ENCODE measurements at regions not wholly inside any gene's neighbourhood (a gene's known extent, or its start where the extent isn't known, plus 50 kb on each side); places are given as distances from the start of the nearest gene placed in this dataset.

- DNase-seq (ENCODE audit: low read depth), result no peak
These were observed 707.8 kb upstream of the LMCD1 start for GRCh38 chr3:7793786-7794185.

DNA sequence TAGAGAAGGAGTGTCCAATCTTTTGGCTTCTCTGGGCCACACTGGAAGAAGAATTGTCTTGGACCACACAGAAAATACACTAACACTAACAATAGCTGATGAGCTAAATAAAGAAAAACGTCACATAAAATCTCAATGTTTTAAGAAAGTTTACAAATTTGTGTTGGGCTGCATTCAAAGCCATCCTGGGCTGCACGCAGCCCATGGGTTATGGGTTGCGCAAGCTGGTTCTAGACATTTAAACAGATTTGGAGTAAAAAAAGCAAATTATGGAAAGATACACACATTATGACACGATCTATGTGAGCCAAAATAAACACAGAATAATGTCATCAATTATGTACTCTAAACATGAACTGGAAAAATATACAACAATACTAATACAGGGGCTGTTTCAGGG lies 703.3 kb upstream of the LMCD1 start:
- no peak for DNase-seq (ENCODE audit: low read depth)

DNA sequence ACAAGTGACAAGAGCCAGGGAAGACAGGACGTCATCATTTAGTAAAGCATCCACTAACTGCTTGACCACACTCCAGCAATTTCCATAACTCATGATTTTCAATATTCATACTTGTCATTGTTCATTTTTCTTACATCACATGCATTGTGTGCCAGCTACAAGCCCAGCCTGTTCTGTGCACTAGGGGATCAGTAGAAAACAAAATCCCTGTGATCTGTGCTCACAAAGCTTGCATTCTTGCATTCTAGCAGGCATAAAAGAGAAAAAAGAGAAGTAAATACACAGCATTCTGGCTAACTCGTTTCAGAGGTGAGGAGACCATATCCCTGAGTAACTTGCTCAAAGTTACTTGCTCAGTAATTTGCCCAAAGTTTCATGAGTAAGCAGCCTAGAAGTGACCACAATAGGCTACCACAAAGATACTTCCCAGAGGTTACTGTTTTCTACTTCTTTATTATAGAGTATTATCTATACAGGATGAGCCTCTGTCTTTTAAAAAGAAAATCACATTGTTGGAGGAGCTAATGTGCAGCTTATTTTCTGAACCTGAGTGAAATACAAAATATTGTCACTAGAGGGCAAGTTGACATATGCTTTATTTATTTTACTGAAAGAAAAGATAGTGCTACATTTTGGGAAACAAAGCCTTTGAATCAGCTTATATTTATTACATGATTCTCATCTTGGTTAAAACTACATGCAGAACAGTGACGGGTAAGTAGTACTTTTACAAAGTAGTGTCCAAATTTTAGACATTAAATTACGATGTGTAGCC lies 701.4 kb upstream of the LMCD1 start:
- DNase-seq (ENCODE audit: low read depth), result no peak

GRCh38 chr3:7812490-7812889 lies 689.1 kb upstream of the LMCD1 start:
- no peak for DNase-seq (ENCODE audit: low read depth)

DNA sequence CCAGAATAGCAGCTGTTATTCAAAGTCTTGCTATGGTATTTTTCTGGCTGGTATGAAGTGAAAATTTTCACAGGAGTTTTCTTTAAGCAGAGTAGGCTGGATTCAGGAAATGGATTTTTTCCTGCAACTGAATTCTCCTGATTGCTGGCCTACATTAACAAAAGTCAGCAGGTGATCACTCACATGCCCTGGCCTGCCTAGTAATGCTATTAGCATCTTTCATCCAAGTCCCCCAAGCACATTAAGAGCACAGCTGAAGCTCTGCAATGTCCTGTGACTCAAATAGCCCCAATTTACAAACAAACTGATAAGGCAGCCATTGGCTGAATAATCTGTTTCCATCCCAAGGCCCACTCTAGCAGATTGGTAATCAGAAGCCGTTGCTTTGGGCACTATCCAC lies 688.3 kb upstream of the LMCD1 start:
- DNase-seq (ENCODE audit: low read depth), result no peak

DNA sequence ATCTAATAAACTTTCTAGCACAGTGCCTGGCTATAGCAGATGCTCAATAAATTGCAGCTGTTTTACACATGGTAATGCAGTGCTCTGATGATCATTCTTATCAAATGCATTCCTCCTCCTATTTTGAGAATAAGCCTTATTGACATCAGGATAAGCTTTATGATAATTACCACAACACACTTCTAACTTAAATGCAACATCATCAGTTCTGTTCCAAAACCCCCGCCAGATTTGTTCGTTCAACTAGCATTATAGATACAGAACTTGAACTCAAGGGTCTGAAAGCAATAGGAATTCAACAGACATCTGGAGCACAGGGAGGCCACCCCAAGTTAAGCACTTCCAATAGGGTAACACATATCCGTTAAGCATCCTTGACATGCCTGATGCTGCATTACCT lies 684.4 kb upstream of the LMCD1 start:
- DNase-seq (ENCODE audit: low read depth), result no peak

DNA sequence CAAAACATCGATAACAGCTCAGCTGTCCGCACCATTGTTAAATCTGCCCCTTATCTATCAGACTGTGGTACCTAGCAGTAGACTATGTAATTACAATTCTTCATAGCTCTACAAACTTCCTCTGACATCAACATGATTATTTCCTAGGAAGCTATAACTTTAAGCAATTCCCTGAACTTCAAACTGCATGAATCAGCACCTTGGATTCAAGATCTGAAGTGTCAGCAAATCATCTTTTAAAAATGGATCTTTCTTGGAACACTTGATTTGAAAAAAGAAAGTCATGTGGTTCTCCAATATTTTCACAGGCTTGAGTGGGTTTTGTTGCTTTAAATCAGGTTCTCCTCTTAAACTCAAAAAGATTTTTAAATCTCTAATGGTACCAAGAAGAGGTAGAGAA lies 680.7 kb upstream of the LMCD1 start:
- no peak for DNase-seq (ENCODE audit: low read depth)

GRCh38 chr3:7821858-7822257 lies 679.8 kb upstream of the LMCD1 start:
- no peak for DNase-seq (ENCODE audit: low read depth)

- no peak for DNase-seq (ENCODE audit: low read depth)
These were observed 660.2 kb upstream of the LMCD1 start for GRCh38 chr3:7841451-7841850.

- DNase-seq (ENCODE audit: low read depth), result no peak
These were observed 658.2 kb upstream of the LMCD1 start for GRCh38 chr3:7843441-7843840.

DNA sequence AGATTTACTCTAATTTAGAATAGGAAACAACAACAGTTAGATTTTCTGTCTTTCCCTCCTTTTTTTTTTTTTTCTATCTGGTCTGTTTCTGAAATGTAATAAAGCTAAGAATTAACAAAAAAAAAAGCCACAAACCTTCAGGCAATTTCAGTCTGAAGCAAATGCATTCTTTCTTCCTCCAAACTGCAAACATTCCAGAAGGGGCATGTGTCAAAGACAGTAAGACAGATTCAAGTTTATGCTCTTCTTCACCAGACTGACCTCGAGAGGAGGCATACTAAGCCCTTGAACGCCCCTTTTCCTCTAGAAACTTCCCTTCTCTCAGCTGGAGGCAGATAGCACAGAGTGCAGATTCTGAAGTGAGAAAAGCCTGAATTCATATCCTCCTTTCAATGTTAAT lies 654.6 kb upstream of the LMCD1 start:
- no peak for DNase-seq (ENCODE audit: low read depth)

- DNase-seq (ENCODE audit: low read depth), result no peak
These were observed 654.1 kb upstream of the LMCD1 start for GRCh38 chr3:7847521-7847920.

DNA sequence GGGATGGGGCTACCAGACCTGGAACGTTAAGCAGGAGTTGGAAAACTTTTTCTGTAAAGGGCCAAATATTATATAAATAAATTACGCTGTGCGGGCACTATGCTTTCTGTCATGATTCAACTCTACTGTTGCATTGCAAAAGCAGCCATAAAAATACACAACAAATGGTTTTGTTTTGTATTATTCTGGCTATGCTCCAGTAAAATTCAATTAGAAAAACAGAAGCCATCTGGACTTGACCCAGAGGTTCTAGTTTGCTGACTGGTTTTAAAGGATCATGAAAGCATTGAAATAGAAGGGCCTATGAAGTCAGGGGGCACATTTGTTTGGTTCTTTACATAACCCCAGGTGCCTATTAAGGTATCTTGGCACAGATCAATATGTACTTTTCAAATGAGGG lies 647.4 kb upstream of the LMCD1 start:
- no peak for DNase-seq (ENCODE audit: low read depth)

- no peak for DNase-seq (ENCODE audit: low read depth)
These were observed 646.9 kb upstream of the LMCD1 start for GRCh38 chr3:7854721-7855120.

- DNase-seq (ENCODE audit: low read depth), result no peak
These were observed 636.0 kb upstream of the LMCD1 start for GRCh38 chr3:7865611-7866010.

DNA sequence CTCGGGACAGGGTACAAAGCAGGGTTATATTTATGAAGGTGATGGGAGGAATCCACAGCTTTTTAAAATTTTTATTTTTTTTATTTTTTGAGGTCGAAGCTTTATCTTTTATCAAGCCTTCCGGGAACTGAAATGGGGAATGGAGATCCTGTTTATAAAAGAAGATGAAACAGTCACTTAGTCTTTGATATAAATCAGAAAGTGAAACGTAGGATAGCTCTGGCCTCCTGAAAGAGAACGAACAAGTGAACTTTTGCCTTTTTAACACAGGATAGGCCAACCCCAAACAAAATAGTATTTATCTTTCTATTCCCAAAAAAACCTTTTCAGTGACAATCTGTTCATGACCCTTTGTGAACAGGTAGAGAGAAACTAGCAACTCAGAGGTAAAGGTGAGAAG lies 634.0 kb upstream of the LMCD1 start:
- DNase-seq (ENCODE audit: low read depth), result no peak

DNA sequence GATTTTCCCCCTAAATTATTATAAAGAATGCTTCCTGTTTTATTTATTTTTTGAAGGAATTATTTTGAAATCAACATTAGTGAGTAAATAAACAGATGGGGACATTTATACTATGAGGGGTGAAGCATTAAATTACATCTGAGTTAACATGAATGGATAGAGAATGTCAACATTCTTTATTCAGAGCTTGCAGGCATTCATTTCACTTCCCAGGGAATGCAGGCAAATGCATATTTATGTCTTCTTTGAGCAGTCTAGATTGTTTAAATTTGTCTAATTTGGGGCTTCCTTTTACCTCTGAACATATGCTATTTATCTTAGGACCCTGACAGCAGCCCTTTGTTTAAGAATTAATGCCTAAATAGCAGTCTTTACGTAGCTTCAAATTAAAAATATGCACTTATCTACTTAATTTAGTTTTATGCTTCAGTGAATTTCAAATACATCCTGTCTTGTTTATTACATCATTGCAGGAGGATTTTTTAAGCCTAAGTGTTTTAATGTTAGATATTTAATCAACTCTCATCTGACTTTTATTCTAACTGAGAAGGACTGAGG lies 630.5 kb upstream of the LMCD1 start:
- no peak for DNase-seq (ENCODE audit: low read depth)

DNA sequence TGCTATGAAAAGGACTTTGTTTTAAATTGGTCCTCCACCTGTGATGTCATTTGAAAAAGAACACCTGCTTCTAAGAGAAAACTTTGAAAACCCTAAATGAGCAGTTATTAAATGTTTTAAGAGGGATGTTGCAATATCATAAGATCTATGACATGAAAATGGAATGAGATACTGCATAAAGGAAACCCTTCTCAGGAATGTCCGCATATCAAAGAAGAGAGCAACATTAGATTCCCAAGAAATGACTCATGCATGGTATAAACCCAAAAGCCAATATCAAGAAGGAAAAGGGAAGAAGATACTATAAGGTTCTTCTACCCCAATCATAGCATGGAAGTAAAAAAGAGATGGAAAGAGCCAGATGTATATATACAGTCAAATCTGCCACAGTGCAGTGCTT lies 627.5 kb upstream of the LMCD1 start:
- no peak for DNase-seq (ENCODE audit: low read depth)

GRCh38 chr3:7875925-7876324 lies 625.7 kb upstream of the LMCD1 start:
- DNase-seq (ENCODE audit: low read depth), result no peak

GRCh38 chr3:7876741-7877297 lies 624.8 kb upstream of the LMCD1 start:
- DNase-seq (ENCODE audit: low read depth), result no peak

- no peak for DNase-seq (ENCODE audit: low read depth)
These were observed 624.3 kb upstream of the LMCD1 start for GRCh38 chr3:7877312-7877711.

- no peak for DNase-seq (ENCODE audit: low read depth)
These were observed 622.1 kb upstream of the LMCD1 start for GRCh38 chr3:7879572-7879971.

- DNase-seq (ENCODE audit: low read depth), result no peak
These were observed 619.7 kb upstream of the LMCD1 start for GRCh38 chr3:7881946-7882345.

DNA sequence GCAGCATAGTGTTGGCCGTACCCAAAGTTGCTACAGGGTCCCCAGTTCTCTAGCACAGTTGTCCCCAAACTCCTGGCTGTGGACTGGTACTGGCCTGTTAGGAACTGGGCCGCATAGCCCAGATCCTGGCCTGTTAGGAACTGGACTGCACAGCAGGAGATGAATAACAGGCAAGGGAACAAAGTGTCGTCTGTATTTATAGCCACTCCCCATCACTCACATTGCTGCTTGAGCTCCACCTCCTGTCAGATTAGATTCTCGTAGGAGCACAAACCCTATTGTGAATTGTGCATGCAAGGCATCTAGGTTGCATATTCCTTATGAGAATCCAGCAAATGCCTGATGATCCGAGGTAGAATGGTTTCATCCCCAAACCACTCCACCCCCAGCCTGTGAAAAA lies 604.0 kb upstream of the LMCD1 start:
- DNase-seq (ENCODE audit: low read depth), result no peak

All from EH (cell line).